OCI-M2 (cell line): ENCODE measurements at regions not wholly inside any gene's neighbourhood (a gene's known extent, or its start where the extent isn't known, plus 50 kb on each side); places are given as distances from the start of the nearest gene placed in this dataset.

ENCODE experiments used
- DNase-seq: peaks from one replicate; lab custom pipeline; 2025; ENCODE audit not compliant: unreplicated experiment; lab: John Stamatoyannopoulos, UW

DNA sequence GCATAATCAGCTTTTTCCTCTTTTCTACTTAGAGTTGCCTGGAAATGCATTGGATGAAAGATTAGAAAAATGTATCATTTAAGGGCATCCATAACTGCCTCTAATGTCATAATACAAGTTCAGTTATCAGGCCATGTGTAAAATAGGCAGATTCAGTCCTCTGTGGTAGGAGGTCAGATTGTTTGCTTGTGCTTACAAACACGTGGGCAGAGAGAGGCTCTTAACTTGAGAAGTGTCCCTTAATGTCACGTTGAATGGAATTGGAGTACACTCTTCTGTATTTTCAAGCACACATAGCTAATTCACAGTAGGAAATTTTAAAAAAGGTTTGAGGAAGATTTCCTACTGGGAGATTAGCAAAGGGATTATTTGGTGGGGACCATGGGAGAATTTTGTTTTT, 359.8 kb upstream of the MTPN start:
- DNase-seq, result no peak

- DNase-seq, result no peak
Observed at GRCh38 chr7:136333636-136334035, 356.5 kb upstream of the MTPN start.

DNA sequence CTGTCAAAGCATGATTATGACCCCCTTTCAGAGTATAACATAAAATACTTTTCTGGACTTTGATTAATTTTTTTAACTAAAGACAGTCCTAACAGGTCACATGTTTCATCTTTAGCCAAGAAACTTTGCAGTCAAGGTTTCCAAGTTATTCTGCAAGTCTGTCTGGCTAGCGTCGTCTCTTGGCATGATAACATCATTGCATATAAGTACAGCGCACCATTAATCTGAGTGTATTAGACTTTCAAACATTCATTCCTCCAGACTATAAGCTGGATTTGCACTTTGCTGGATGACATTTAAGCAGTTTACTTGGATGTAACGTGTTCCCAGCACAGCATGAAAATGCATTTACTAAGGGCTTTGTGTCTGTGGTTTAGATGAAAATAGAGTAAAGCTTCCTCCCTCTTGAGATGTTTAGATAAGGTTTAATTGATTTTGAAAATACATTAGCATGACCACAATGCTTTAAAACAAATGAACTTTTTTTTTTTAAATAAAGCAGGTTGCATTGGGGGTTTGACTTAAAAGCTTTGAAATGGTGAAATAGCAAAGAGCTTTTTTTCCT, 349.0 kb upstream of the MTPN start:
- DNase-seq, result no peak

DNA sequence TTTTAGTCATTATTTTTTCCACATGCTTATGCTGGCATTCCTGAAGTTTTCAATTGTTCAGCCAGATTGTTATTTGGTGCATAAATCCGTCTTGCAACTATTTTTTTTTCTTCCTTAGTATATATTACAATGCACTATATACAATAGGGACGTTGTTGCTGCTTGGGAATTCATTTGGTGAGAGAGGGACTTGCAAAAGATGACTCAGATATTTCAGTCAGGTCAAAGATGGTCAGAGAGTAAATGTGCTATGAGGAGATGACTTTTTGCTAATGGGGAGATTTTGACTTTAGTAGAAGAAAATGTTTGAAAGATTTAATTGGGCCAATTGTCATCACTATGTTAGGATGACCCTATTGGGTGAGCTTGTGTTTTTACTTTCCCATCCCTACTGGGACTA, 348.4 kb upstream of the MTPN start:
- DNase-seq, result no peak

GRCh38 chr7:136325027-136325426, 347.9 kb upstream of the MTPN start:
- no peak for DNase-seq

GRCh38 chr7:136324073-136324704, 347.0 kb upstream of the MTPN start:
- no peak for DNase-seq

DNA sequence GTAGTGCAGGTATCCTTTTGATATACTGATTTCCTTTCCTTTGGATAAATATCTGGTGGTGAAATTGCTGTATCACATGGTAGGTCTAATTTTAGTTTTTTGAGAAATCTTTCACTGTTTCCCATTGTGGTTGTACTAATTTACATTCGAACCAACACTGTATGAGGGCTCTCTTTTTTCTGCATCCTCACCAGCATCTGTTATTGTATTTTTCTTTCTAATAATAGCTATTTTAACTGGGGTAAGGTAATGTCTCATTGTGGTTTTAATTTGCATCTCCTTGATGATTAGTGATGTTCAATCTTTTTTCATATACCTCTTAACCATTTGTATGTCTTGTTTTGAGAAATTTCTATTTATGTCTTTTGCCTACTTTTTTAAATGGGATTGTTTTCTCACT, 335.4 kb upstream of the MTPN start:
- no peak for DNase-seq

- no peak for DNase-seq
Observed at GRCh38 chr7:136309407-136309806, 332.2 kb upstream of the MTPN start.

DNA sequence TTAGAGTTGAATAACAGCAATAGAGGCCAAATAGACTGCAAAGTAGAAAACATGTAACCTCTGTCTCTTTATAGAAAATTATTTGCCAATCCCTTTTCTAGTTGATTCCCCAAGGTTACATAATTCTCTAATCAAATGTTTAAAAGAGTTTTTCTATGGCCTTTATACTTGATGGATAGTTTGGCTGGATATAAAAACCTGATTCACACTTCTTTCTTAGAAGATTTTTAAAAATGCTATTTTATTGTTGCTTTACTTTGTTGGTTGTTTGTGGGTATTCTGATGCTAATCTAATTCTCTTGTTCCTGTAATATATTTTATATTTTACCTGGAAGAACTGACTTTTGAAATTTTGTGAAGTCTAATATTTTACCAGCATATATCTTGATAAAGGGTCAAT, 331.1 kb upstream of the MTPN start:
- no peak for DNase-seq

DNA sequence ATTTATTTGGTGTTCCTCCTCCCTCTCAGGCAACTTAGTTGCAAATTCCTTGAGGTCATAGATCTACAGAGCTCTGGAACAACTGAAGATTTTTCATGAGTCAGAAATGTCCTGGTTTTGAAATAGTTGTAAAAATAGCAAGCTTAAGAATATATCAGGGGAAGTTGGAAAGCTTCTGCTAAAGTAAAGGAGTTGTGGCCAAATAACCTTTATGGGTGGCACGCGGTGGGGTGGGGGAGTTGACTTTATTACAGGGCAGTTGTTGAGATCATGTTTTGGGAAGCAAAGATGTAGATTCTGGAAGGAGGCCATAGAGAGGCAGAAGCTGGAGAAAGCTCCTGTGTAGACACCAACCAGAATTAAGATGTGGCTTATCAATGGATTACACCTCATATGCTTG, 326.0 kb upstream of the MTPN start:
- DNase-seq, result no peak

DNA sequence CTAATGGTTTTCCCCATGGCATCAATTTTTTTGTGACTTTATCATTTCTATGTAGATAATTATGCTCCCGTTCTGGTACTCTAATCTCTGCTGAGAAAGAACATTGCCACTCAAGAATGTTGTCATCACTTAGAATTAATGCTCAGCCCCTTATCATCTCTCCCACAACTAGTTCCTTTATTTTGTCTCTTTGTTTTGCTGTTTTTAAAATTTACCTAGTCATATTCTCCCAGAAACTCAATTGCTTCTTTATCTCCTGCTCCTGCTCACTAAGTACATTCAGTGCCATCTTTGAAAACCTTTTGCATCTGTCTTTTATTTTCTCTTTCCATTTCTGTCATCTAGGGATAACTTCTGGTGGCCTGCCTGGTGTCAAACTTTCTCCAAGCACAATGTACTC, 324.9 kb upstream of the MTPN start:
- no peak for DNase-seq

DNA sequence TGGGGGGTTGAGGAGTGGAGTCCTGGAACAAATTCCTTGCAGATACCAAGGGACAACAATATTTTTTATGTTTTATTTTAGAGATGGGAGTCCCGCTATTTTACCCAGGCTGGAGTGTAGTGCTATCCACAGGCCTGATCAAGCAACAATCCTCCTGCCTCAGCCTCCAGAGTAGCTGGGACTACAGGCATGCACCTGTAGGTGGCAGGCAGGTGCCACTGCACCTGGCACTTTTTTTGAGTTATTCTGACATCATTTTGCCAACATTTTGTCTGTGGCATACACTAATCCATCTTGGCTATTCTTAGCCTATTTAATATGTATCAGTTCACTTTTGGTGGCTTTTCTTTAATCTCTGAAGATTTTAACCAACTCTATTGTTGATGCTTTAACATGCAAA, 317.8 kb upstream of the MTPN start:
- DNase-seq, result no peak

GRCh38 chr7:136293841-136294391, 316.8 kb upstream of the MTPN start:
- DNase-seq, result no peak

GRCh38 chr7:136293272-136293671, 316.1 kb upstream of the MTPN start:
- no peak for DNase-seq

- DNase-seq, result no peak
Observed at GRCh38 chr7:136292365-136292764, 315.2 kb upstream of the MTPN start.

DNA sequence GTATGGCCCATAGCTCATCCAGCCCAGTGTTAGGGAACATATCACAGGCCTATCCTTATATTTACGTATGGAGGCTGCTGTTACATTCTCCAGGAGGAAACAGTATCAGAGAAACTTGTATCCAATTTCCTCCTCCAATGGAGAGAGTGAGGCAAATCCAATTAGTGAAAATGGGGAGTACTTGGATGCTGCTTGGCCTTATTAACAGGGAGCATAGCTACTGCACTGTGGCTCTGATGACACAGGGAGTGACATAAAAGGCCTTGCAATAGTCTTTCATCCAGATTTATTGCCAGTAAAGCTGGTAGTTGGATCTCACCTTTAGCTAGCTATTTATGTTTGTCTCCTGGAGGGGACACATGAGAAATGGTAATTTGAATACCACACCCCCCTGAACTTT, 313.2 kb upstream of the MTPN start:
- no peak for DNase-seq

- DNase-seq, result no peak
Observed at GRCh38 chr7:136278057-136278456, 300.9 kb upstream of the MTPN start.

DNA sequence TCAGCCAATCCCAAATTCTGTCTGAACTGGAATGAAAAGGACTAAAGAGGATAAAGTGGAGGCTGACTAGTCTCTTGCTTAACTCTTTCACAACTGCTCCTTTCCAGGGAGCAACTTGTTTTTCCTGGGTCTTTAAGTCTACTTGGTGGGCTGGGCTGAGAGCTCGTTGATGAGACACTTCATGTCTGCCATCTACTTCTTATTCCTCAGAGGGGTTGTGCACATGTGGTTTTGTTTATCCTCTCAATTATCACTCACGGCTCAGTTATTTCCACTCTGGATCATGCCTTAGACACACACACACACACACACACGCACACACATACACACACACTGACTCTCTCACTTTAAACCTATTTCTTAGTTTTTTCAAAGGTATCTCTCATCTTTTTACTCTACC, 298.6 kb upstream of the MTPN start:
- DNase-seq, result no peak

DNA sequence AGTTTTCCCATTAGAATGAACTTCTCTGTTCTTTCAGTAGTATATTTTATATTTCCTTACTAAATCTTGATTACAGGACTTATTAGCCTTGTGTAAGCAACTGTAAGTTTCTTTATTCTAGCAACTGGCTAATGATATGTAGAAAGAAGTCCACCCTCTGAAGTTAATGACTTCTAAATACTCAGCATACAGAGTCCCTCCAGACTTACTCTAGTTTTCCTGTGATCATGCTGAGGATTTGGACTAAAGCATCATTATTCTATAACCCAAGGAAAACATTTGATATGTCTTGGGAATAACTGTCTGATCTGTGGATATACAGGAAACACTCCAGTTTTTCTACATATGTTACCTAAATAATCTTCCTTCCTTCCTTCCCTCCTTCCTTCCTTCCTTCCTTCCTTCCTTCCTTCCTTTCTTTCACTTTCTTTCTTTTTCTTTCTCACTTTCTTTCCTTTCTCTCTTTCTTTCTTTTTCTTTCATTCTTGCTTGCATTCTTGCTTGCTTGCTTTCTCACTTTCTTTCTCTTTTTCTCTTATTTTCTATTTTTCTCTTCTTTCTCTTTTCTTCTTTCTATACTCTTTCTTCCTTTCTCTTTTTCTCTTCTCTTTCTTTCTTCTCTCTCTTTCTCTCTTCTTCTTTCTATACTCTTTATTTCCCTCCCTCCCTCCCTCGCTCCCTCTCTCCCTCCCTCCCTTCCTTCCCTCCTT, 297.6 kb upstream of the MTPN start:
- no peak for DNase-seq

DNA sequence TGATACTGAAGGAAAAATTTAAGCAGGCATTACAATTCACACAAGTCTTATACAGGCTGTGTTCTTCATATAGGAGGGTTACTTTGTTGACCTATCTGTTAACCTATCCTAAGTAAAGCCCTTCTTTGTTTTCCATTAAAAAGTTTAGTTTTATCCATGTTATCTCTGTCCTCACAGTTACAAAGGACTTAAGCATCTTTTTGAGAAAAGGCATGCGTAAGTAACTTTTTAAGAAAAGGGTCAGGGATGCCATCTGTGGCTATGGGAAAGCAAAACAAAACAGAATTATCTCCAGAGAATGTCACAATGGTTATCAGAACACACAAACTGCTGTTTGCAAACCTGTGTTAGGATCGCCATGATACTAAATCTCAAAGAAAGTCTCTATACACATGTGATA, 295.8 kb upstream of the MTPN start:
- DNase-seq, result no peak

DNA sequence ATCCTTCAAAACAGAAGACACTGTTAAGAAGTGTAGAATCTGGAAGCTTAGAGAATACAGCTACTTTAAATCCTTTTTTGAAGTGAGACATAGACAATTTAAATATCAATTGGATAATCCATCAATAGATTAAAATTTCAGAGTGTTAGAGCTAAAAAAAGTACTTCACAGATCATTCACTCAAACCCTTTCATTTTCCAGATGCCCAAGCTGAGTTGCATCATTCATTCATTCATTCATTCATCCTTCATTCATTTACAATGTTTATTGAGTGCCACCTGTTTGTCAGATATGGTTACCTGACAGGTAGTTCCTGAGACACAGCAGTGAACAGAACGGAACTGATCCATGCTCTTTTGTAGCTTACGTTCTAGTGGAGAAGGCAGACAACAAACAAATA, 290.7 kb upstream of the MTPN start:
- DNase-seq, result no peak

DNA sequence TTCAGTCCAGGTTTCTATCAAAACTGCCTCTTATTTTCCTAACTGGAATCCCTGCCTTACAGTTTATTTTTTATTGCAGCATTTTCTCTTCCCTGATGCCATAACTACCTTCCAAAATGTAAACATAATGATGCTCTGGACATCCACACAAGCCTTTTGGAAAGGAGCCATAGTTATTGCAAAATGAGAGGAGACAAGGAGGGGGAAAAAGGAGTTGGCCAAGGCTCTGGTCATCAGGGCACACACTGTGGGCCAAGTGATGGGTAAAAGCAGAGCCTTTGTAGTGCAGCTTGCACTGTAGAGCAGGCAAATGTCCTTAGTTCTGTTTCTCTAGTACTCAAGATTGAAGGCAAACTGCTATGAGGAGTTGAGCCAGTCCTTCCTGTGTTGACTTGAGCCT, 289.3 kb upstream of the MTPN start:
- no peak for DNase-seq
